ENCODE measurements at regions not wholly inside any gene's neighbourhood (a gene's known extent, or its start where the extent isn't known, plus 50 kb on each side); places are given as distances from the start of the nearest gene placed in this dataset.
"Not testable (repeated sequence)": the region's sequence is repeated elsewhere in the genome, so short reads cannot be mapped to it uniquely, and the experiment has no call there.

DNA sequence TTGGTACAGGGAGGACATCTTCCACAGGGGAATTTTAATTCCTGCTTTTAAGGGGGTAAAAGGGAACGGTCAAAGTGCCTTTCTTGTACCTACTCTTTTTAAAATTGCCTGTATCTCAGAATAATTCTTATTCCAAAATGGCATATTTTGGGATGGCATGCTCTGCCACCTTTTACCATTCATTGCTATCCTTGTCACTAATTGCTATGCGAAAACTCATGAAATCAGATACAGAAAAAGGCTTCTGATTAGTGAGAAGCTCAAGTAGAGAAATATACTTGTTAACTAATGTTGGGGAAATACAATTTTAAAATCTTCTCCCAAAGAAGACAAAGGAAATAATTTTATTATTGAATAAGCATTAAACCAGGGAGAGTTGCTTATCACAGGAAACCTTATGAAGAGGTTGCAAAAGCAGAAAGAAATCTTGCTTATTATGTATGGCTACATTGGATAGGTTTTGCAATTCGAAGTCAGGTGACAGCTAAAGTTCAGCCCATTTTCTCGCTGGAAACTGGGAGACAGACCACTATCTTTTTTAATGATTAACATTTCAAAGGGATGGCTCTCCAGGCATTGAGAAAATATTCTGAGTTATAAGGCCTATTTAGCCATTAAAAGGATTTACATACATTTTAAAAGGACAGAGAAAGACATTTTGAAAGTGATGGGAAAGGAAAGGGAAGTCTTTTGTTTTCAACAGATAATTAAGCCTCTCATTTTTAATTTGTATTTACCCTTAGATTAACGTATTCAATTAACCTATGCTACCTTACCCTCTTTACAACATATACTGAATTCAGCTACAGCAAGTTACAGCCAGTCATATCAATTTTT, 110.3 kb upstream of the PRSS16 start:
- DNase-seq (ENCODE audit: low spot score) = peak; percentile 20

DNA sequence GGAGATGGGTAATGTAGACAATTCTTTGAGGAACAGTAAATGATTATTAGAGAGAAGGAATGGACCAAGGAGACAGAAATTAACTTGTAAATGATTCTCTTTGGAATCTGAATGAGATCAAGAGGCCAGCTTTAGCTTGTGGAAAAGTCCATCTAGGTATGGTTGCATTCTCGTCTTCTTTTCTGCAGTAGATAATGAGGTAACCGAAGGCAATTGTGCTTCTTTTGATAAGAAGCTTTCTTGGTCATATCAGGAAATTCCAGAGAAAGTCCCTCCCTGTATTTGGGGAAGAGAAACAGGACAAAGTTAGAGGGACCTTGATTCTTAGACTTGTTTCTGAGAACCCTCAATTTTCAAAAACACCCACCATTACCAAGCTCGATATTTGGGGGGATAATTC, 109.1 kb upstream of the PRSS16 start:
- DNase-seq (ENCODE audit: low spot score) = no peak

DNA sequence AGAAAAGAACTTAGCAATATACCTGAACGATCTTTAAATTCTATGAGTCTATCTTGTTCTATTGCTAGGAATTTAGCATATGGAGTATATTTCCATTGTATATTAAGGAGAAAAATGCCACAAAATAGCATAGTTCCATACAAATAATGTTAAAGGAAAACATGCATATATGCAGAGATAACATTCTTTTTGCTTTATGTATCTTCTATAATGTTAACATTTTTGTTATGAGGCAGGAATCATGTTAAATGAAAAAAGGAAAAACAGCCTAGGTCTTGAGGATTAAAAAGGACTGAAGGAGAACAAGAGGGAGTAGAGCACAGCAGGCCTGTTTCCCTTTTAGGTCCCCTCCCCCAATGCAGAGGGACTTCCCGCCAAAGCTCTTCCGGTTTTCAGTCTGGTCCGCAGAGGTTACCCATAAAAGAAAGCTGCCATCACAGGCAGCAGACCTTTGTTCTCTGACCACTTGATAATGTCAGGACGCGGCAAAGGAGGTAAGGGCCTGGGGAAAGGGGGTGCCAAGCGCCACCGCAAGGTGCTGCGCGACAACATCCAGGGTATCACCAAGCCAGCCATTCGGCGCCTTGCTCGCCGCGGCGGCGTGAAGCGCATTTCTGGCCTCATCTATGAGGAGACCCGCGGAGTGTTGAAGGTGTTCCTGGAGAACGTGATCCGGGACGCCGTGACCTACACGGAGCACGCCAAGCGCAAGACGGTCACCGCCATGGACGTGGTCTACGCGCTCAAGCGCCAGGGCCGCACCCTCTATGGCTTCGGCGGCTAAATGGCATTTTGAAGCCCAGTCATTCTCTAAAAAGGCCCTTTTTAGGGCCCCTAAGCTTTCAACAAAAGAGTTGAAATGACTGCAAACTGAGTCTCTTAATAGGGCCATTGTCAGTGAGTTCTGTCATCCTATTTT, 108.4 kb upstream of the PRSS16 start:
- DNase-seq (ENCODE audit: low spot score) = peak; percentile 72

DNA sequence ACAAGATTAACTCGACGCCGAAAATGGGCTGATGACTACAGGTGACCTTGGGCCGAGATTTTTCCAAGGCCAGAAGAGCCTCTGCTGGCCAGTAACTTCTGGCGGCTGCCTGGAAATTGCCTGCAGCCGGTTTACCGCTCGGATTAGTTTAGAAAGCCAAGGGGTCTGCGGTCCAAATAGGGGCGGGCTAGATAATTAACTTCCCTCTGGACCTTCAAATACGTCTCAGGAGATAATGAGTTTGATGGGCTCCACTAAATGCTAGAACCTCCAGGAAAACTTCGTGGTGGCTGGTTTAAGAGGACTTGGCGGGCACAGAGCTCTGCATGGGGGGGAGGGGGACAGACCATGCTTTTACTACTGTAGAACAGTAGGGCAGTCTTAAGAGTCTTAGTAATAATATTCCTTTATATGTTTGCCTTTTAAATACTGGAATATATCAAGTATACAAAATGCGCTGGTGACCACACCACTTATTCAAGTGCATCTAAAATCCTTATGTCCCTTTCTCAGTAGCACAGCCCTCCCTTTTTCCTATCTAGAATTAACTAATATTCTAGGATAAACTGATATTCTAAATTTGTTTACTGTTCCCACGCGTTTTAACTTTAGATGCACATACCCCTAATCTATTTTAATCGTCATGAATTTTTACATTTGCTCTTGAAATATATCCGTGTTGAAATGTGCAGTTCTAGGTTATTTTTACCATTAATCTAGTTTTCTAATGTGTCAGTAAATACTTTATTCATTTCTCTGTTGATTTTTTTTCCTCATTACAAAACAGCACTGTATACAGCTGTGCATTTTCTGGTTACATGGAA, 107.5 kb upstream of the PRSS16 start:
- DNase-seq (ENCODE audit: low spot score) = peak; percentile 34

DNA sequence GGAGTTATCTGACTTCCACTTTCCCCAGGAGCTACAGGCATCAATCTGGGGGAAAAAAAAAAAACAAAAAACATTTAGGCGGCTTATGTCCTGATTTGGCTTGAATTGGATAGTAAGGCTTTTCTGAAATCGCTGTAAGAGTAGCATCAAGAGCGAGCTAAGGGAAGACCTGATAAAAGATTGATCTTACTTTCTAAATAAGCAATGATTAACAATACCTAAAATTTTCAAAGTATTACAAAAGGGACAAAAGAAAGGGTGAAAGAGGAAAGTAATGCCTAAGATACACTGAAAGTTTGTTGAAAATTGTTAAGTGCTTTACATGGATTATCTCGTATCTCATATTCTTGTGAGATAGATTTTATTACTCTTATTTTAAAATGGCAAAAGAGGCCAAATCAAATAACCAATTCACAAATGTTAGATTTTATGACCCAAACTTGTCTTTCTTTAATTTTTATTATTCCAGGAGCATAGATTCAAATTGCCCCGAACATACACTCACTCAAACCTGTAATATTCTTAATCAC, 106.4 kb upstream of the PRSS16 start:
- DNase-seq (ENCODE audit: low spot score) = no peak

DNA sequence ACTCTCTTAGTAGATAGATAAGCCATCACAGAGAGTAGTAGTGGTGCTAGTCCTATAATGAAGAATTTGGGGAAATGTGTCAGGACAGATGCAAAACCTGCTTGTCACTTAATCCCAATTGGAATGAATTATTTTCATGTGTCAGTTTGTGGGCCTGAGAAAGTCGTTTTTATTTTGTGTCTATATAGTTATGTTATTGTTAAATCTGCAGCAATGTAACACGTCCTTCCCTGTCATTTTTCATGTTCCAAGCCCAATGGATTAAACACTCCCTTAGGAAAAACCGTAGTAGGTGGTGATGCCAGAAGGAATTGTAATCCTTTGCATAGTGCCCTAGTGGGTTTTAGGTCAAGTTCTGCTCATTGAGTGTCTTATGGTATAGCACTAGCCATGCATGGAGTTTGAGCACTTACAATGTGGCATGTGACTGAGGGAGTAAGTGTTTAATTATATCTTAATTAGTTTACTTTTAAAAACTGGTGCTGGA, 105.9 kb upstream of the PRSS16 start:
- DNase-seq (ENCODE audit: low spot score) = no peak

DNA sequence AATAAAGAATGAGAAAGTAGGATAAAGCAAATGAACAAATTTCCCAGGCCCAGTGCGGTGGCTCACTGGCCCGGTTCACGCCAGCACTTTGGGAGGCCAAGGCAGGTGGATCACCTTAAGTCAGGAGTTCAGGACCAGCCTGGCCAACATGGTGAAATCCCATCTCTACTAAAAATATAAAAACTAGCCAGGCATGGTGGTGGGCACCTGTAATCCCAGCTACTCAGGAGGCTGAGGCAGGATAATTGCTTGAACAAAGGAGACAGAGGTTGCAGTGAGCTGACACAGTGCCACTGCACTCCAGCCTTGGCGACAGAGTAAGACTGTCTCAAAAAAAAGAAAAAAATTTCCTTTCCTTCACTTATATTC, 104.5 kb upstream of the PRSS16 start:
- DNase-seq (ENCODE audit: low spot score) = not testable (repeated sequence)

DNA sequence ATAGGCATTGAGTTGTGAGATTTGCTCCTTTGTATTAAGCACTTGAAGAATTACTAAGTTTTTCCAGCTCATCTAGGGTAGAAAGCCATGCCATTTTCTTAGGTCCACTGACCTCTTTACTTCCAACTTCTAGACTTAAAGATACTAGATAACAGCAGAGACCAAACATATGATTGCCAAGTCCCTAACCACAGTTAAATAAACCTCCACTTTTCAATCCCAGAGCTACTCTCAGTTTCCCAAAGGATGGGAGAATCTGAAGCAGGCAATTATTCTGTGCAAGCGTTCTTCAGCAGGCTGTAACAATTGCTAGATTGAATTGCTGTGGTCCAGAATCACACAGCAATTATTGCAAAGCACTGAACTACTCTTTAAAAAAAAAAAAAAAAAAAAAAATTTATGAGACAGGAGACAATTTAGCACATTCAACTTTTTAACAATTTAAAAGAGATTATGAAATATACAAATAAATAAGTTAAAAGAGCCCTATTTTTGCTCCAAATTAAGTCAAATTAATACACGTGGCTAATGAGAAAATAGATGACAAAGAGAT, 104.0 kb upstream of the PRSS16 start:
- DNase-seq (ENCODE audit: low spot score) = no peak

DNA sequence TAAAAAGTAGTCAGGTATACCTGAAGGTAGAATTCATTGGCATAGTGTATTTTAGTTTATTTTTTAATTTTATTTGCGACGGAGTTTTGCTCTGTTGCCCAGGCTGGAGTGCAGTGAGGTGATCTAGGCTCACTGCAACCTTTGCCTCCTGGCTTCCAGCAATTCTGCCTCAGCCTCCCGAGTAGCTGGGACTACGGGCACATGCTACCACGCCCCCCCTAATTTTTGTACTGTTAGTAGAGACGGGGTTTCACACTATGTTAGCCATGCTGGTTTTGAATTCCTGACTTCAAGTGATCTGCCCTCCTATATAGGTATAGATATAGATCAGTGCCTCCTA, 102.8 kb upstream of the PRSS16 start:
- no peak for DNase-seq (ENCODE audit: low spot score)

DNA sequence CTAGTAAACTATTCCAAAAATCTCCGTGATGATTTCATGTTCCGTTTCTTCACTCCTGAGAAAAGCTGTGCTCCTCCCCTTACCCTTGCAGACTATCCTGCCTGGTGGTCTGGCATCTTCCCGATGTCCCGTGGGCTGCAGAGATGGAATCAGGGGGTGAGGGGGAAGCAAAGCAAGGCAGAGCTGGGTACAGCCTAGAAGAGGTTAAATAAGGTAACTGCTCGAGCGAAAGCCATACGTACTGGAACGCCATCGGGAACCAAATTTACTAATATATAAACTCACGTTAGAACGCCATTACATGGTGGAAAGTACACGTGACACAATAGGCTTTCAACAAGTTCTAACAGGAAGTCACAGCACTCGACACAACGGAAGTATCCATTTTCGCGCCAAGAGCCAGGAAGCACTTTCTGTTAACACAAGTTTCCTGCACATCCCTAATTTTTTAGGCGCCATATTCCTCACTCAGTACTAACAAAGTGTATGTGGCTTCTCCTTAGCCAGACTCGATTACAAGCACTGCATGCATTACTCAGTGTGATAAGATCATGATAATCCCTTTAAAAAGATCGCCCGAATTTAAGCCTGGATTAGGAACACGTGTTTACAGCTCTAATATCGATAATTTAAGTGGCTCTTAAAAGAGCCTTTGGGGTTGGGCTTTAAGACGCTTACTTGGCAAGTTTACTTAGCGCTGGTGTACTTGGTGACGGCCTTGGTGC, 101.6 kb upstream of the PRSS16 start:
- DNase-seq (ENCODE audit: low spot score) = peak; percentile 84

DNA sequence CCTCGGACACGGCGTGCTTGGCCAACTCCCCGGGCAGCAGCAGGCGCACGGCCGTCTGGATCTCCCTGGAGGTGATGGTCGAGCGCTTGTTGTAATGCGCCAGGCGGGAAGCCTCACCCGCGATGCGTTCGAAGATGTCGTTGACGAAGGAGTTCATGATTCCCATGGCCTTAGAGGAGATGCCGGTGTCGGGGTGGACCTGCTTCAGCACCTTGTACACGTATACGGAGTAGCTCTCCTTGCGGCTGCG, 101.1 kb upstream of the PRSS16 start:
- not testable (repeated sequence) for DNase-seq (ENCODE audit: low spot score)

DNA sequence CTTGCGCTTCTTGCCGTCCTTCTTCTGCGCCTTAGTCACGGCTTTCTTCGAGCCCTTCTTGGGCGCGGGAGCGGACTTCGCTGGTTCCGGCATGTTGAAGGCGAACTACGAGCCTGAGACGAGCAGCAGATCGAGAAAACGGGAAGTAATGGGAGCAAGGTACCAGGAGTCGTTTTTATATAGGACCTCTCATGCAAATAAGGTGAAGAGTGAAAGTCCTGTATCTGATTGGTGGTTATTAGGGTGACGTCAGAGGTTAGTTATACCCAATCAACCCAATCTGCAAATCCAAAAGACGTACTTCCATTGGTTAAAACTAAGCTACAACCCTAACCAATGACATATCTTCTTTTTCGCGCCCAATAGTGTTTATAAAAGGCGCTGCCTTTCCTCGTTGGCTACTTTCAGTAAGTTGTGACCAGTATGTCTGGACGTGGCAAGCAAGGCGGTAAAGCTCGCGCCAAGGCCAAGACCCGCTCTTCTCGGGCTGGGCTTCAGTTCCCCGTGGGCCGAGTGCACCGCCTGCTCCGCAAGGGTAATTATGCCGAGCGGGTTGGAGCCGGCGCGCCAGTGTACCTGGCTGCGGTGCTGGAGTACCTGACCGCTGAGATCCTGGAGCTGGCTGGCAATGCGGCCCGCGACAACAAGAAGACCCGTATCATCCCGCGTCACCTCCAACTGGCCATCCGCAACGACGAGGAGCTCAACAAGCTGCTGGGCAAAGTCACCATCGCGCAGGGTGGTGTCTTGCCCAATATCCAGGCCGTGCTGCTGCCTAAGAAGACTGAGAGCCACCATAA, 100.6 kb upstream of the PRSS16 start:
- DNase-seq (ENCODE audit: low spot score) = peak; percentile 96

DNA sequence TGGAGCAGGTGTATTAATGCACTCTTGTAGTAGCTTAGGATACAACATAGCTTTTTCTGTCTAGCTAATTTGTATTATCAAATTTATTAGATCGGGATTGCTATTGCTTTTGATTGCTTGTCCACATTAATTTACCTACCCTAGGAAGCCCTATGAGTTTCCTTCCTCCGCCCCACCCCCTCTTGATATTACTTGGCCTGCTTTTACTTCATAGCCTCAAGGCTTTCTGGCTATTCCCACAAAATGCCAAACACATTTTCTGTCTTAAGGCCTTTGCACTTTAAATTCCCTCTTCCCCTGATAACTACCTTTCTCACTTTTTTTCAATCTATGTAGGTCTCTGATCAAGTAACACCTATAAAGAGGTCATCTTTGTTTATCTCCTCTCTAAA, 99.1 kb upstream of the PRSS16 start:
- no peak for DNase-seq (ENCODE audit: low spot score)

DNA sequence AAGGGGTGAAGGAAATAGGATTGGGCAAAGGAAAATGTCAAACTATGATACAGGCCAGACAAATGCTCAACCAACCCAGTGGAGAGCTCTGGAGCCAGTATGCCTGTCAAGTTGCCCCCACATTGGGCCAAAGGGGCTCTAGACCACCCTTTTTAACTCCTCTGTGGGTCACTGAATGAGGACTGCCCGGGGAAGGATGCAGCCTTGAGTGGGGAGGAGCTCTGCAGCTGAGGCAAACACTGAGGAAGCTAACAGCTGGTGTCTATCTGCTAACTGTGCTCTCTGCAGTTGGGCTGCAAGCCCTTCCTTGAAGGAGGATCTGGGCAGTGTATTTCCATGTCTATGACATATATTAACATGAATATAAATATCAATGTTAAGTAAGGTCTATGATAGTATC, 98.4 kb upstream of the PRSS16 start:
- DNase-seq (ENCODE audit: low spot score) = no peak

DNA sequence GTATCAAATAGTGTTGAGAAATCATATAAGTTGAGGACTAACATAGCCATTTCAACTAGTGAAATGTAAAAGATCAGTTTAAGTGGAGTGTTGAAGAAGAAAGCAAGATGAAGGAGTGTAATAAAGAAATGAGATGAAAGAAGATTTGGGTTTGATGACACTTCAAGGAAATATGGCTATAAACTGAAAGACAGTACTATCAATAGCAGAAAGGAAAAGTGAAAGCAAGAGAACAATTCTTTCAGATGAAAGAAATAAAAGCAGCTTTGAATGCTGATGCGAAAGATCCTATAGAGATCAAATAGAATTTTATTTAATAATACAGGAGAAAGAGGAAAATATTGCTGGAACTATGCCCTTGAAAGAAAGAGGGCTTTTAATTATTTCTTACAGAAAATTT, 92.8 kb upstream of the PRSS16 start:
- DNase-seq (ENCODE audit: low spot score) = no peak

DNA sequence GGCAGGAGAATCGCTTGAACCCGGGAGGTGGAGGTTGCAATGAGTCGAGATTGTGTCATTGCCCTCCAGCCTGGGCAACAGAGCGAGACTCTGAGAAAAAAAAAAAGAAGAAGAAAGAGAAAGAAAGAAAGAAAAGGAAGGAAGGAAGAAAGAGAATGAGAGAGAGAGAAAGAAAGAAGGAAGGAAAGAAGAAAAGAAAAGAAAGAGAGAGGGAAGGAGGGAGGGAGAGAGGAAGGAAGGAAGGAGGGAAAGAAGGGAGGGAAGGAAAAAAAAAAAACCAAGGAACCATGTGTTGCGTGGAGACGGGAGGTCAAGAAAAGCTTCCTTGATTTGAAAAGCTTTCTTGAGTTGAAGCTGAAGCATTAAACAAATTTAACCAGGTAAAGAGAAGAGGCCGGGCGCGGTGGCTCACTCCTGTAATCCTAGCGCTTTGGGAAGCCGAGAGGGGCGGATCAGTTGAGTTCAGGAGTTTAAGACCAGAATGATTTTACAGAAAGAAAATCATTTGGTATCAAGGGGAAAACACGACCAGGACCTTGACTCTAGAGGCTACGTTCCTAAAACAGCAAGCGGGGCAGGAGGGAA, 90.5 kb upstream of the PRSS16 start:
- DNase-seq (ENCODE audit: low spot score) = no peak

DNA sequence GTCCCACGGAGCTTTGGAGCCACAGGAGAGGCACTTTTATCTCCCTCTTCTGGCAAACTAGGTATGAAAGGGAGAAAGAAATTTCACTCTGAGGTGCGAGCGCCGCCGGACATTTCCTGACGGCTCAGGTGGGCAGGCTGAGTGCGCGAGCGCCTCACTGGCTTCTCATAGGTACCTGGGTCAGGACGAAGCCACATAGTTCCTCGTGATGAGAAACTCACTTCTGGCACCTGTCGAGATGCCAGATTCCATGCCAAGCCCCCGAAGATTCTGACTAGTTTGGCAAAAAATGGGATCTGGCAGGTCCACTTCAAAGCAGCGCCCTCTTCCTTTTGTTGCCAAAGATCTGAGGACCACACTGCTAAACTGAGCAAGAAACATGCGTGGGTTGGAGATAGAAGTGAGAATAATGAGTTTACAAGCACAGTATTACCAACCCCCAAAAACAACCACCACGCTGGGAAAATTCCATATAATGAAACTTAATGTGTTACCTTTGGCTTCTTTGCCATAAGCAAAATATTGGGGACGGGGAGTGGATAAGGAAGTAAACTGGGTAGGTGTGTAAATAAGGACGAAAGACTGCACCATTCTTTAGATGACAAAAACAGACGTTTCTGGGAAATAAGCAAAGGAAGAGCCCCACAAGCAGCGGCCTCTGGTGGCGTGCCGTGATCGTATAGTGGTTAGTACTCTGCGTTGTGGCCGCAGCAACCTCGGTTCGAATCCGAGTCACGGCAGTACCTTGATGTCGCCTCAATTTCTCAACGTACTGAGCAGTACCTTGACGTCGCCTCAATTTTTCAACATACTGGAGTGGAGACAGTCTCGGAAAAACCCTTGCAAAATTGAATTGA, 89.8 kb upstream of the PRSS16 start:
- peak; percentile 63 for DNase-seq (ENCODE audit: low spot score)

DNA sequence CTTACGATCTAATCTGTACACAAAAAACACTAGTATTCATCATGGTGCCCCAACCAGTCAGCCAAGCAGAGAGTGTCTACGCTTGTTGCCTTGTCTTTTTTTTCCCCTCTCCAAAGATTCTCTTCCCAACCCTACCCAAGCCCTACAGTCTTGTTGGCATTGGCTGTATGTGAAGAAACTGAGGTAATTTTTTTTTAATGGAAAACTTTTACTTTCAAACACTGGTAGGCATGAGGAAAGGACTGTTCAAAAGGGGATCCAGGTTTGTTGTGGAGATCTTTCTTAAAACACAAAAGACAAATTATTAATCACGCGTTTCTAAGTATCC, 89.2 kb upstream of the PRSS16 start:
- no peak for DNase-seq (ENCODE audit: low spot score)

DNA sequence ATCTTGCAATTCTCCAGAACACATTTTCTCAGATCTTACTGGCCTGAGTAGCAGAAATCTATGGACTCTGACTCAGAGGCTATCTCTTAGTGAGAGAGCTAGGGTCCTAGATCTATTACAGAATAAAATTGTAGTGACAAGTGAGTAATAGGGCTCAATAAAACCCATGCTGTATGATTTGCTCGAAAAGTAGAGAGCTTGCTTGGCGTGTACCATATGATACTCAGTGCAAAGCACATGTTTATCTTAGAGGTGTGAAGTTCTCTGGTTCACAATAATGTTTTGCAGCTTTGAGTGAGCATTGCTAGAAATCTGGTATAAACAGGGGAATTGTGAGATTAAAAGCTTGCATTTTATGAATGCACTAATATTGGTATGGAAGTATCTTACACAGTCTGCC, 87.8 kb upstream of the PRSS16 start:
- no peak for DNase-seq (ENCODE audit: low spot score)
